ENCODE measurements at regions not wholly inside any gene's neighbourhood (a gene's known extent, or its start where the extent isn't known, plus 50 kb on each side); places are given as distances from the start of the nearest gene placed in this dataset.

GRCh38 chrX:36642052-36642451, 366.1 kb upstream of the FAM47C start:
- H3K27ac ChIP-seq: no peak overlapping the region
- TF ChIP-seq CTCF (conservative IDR thresholded peaks at IDR 0.05): no peak

- TF ChIP-seq CTCF (conservative IDR thresholded peaks at IDR 0.05): no peak
- no peak overlapping the region for H3K27ac ChIP-seq
Observed at GRCh38 chrX:36650622-36651021, 357.5 kb upstream of the FAM47C start.

GRCh38 chrX:36683507-36683906, 324.7 kb upstream of the FAM47C start:
- peak overlapping the region; percentile 40 for H3K27ac ChIP-seq
- TF ChIP-seq CTCF (conservative IDR thresholded peaks at IDR 0.05): no peak

- H3K27ac ChIP-seq: peak overlapping the region; percentile 40
- peak; percentile 54 for TF ChIP-seq CTCF (conservative IDR thresholded peaks at IDR 0.05)
Observed at GRCh38 chrX:36684053-36684452, 324.1 kb upstream of the FAM47C start.

GRCh38 chrX:36721990-36722389, 286.2 kb upstream of the FAM47C start:
- TF ChIP-seq CTCF (conservative IDR thresholded peaks at IDR 0.05): no peak

GRCh38 chrX:36753602-36754001, 254.6 kb upstream of the FAM47C start:
- no peak overlapping the region for H3K27ac ChIP-seq
- no peak for TF ChIP-seq CTCF (conservative IDR thresholded peaks at IDR 0.05)

More at GRCh38 chrX:36721990-36722389, 286.2 kb upstream of the FAM47C start:
- H3K27ac ChIP-seq: no peak overlapping the region

GRCh38 chrX:36787752-36788151, 220.4 kb upstream of the FAM47C start:
- H3K27ac ChIP-seq: no peak overlapping the region
- no peak for TF ChIP-seq CTCF (conservative IDR thresholded peaks at IDR 0.05)

- H3K27ac ChIP-seq: no peak overlapping the region
- no peak for TF ChIP-seq CTCF (conservative IDR thresholded peaks at IDR 0.05)
Observed at GRCh38 chrX:36803151-36803550, 205.0 kb upstream of the FAM47C start.
